GM10266 (cell line): ENCODE measurements at regions not wholly inside any gene's neighbourhood (a gene's known extent, or its start where the extent isn't known, plus 50 kb on each side); places are given as distances from the start of the nearest gene placed in this dataset.

Experiments used
- DNase-seq: peaks from one replicate; pipeline ENCODE4 v3.0.0; 2012; ENCODE audit errors: extremely low spot score
- TF ChIP-seq, protein P1 (sequence below): IDR thresholded peaks from 2 replicates; pipeline ENCODE4 v1.5.1; 2012; ENCODE audit warnings: mild to moderate bottlenecking, low read depth; ENCODE audit not compliant: control insufficient read depth, insufficient read depth; ENCODE audit errors: missing control alignments

DNA sequence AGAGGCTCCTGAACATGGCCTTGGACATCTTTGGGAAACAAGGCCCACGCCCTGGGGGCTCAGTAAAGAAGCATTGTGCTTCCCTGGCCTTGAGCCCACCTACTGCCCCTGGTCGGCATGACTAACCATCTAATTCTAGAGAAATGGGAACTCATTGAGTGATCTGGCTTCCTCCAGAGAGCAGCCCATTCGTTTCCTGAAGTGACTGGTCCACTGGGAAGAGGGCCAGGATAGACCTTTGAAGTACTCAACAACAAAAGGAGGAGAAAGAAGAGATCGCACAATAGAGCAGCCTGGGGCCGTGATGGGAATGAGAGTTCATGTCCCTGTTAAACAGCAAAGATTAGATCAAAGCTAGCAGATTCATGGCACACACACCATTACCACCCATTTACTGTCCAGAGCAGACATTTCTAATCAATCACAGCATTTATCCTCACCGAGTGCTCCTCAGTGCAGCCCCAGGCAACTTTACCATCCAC lies 514.4 kb upstream of the PROK2 start:
- DNase-seq: no peak
- TF ChIP-seq, protein P1, sequence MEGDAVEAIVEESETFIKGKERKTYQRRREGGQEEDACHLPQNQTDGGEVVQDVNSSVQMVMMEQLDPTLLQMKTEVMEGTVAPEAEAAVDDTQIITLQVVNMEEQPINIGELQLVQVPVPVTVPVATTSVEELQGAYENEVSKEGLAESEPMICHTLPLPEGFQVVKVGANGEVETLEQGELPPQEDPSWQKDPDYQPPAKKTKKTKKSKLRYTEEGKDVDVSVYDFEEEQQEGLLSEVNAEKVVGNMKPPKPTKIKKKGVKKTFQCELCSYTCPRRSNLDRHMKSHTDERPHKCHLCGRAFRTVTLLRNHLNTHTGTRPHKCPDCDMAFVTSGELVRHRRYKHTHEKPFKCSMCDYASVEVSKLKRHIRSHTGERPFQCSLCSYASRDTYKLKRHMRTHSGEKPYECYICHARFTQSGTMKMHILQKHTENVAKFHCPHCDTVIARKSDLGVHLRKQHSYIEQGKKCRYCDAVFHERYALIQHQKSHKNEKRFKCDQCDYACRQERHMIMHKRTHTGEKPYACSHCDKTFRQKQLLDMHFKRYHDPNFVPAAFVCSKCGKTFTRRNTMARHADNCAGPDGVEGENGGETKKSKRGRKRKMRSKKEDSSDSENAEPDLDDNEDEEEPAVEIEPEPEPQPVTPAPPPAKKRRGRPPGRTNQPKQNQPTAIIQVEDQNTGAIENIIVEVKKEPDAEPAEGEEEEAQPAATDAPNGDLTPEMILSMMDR: no peak

DNA sequence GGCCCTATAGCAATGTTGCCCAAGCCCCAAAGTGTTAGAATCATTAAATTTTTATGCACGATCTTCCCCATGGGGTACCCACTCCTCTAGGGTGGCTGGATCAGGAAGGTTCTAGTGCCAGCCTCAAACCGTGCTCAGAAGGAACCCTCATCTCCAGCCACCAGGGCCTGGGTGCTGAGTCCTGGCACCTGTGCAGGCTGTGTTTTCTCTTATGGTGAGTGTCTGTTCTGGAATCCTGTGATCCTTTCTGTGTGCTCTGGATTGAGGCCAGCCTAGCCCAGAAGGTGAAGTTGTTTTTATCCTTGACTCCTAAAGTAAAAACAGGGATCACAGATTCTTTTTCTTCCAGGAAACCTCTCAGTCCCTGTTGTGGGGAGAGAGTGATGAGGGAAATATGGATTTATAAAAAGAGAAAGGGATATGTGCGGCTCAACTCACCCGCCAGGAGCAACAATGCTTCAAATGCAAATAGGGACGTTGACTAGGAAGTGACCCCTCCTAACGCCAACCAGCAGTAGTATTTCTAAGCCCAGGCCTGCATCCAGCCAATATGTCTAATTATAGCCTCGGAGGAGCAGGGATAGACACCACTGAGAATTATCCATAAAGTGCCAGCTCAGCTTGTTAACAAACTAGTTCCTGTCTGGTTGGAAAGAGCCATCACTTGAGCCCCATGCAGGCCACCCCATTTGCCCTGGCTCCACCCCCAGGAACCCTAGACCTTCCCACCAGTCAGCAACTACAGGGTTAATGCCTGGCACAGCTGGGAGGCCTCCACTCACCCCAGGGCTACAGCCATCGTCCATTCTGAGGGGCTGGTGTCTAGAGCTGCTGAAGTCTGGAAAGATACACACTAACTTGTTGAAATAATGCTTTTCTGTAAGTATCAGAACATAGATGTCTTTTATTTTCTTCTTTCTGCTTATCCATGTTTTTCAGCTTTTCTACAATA lies 513.5 kb upstream of the PROK2 start:
- no peak for DNase-seq
- TF ChIP-seq, protein P1: no peak

- TF ChIP-seq, protein P1: no peak
- no peak for DNase-seq
Observed at GRCh38 chr3:72297481-72297880, 512.5 kb upstream of the PROK2 start.

GRCh38 chr3:72296477-72297111 lies 511.6 kb upstream of the PROK2 start:
- no peak for DNase-seq
- TF ChIP-seq, protein P1: no peak

- TF ChIP-seq, protein P1: no peak
- DNase-seq: no peak
Observed at GRCh38 chr3:72295962-72296450, 511.1 kb upstream of the PROK2 start.

DNA sequence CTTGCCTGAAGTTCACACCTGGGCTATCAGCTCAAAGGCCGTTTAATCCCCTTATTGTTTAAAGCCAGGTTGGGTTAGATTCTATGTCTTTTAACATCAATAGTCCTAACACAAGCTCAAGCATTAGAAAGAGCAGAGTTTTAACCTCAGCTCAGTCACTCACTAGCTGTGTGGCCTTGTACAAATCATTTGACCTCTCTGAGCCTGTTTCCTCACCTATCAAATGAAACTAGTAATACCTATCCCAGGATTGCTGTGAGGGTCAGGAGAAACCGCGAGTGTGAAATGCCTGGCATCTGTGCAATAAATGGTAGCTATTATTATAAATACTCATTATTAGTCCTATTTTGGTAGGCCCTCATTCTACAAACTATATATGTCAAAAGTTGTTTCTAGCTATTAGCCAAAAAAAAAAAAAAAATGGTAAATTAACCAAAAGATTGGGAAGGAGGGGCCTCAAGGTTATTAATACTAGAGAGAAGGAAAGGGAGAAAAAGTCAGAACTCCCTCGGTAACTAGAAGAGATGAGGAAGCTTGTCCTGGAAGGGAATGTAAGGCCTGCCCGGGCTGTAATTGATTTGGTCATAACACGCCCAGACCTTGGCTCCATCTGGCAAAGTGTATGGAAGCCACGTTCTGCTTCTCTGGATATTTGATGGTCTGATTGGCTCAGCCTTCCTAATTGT lies 510.5 kb upstream of the PROK2 start:
- no peak for DNase-seq
- TF ChIP-seq, protein P1: no peak
